ENCODE measurements at regions not wholly inside any gene's neighbourhood (a gene's known extent, or its start where the extent isn't known, plus 50 kb on each side); places are given as distances from the start of the nearest gene placed in this dataset.

DNA sequence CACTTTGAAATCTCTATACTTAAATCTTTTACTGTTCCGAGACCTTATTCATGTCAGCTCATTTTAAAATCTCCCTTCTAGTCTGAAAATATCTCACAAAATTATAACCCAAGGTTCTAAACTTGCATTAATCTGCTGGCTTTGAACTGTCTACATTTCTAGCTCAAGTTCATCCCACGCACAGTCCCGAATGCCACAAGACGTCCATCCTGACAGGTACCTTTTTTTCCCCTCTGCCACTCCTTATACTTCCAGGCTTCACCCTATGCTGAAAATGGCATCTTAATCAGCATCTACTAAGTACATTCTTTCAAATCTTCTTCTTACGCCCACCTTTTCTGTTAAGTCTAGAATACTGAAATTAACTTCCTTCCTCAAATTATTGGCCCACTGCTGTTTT is 259.2 kb upstream of the GALNTL6 start:
- TF ChIP-seq, protein P1, sequence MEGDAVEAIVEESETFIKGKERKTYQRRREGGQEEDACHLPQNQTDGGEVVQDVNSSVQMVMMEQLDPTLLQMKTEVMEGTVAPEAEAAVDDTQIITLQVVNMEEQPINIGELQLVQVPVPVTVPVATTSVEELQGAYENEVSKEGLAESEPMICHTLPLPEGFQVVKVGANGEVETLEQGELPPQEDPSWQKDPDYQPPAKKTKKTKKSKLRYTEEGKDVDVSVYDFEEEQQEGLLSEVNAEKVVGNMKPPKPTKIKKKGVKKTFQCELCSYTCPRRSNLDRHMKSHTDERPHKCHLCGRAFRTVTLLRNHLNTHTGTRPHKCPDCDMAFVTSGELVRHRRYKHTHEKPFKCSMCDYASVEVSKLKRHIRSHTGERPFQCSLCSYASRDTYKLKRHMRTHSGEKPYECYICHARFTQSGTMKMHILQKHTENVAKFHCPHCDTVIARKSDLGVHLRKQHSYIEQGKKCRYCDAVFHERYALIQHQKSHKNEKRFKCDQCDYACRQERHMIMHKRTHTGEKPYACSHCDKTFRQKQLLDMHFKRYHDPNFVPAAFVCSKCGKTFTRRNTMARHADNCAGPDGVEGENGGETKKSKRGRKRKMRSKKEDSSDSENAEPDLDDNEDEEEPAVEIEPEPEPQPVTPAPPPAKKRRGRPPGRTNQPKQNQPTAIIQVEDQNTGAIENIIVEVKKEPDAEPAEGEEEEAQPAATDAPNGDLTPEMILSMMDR (IDR thresholded peaks at IDR 0.05): no peak
- TF ChIP-seq POLR2A (IDR thresholded peaks at IDR 0.05): no peak

Data from gastroesophageal sphincter (tissue), 3 donors.